Endodermal cell (in vitro differentiated cells): ENCODE measurements at regions not wholly inside any gene's neighbourhood (a gene's known extent, or its start where the extent isn't known, plus 50 kb on each side); places are given as distances from the start of the nearest gene placed in this dataset.

ENCODE experiments used
- DNase-seq: peaks from one replicate; pipeline ENCODE4 v3.0.0-alpha.2; 2017
- H3K27ac ChIP-seq: 2 replicates; pipeline ENCODE4 v1.5.1; 2013; ENCODE audit warnings: mild to moderate bottlenecking, low read depth, low read length, moderate library complexity
- H3K27me3 ChIP-seq: 2 replicates; pipeline ENCODE4 v1.6.1; 2013; ENCODE audit warnings: mild to moderate bottlenecking, low read length, moderate library complexity; ENCODE audit not compliant: insufficient read depth, control insufficient read depth, poor library complexity, severe bottlenecking
- H3K36me3 ChIP-seq: 2 replicates; pipeline ENCODE4 v1.7.0; 2013; ENCODE audit warnings: mild to moderate bottlenecking, low read length, moderate library complexity; ENCODE audit not compliant: control insufficient read depth, insufficient read depth
- H3K4me1 ChIP-seq: one replicate; pipeline ENCODE4 v1.7.0; 2013; ENCODE audit warnings: low read length; ENCODE audit not compliant: control insufficient read depth, insufficient read depth
- H3K4me3 ChIP-seq: 2 replicates; pipeline ENCODE4 v1.5.1; 2013; ENCODE audit warnings: mild to moderate bottlenecking, low read length, moderate library complexity
- H3K9ac ChIP-seq: 2 replicates; pipeline ENCODE4 v1.6.1; 2013; ENCODE audit warnings: mild to moderate bottlenecking, low read length, moderate library complexity; ENCODE audit not compliant: poor library complexity, severe bottlenecking; ENCODE audit errors: extremely low read depth
- H3K9me3 ChIP-seq: 2 replicates; pipeline ENCODE4 v1.6.1; 2013; ENCODE audit warnings: mild to moderate bottlenecking, low read length, moderate library complexity; ENCODE audit not compliant: control insufficient read depth
- H3K27ac Mint-ChIP-seq: 2 replicates; pipeline ENCODE4 v1.8.0; 2020; ENCODE audit warnings: mixed read lengths
- H3K27me3 Mint-ChIP-seq: 2 replicates; pipeline ENCODE4 v1.8.0; 2021; ENCODE audit warnings: mild to moderate bottlenecking, mixed read lengths; ENCODE audit not compliant: insufficient read depth
- H3K36me3 Mint-ChIP-seq: 2 replicates; pipeline ENCODE4 v1.8.0; 2020; ENCODE audit warnings: low read depth, mixed read lengths
- H3K4me1 Mint-ChIP-seq: 2 replicates; pipeline ENCODE4 v1.8.0; 2020; ENCODE audit warnings: mixed read lengths
- H3K4me3 Mint-ChIP-seq: 2 replicates; pipeline ENCODE4 v1.8.0; 2020; ENCODE audit warnings: mild to moderate bottlenecking, moderate library complexity, mixed read lengths
- H3K9me3 Mint-ChIP-seq: 2 replicates; pipeline ENCODE4 v1.8.0; 2020; ENCODE audit warnings: mild to moderate bottlenecking, mixed read lengths
- CTCF ChIP-seq: fragments of 200-600 bp; sonication (generic); conservative IDR thresholded peaks from 2 replicates; pipeline ENCODE4 v1.5.0; 2021; ENCODE audit warnings: antibody characterized with exemption, mild to moderate bottlenecking
- WGBS, 2 experiments: methylation state at CpG; one replicate each; pipeline versions ENCODE4 v1.1.5 to v1.1.7; 2013; ENCODE audit warnings: missing lambda C conversion rate in 2 of 2, mixed read lengths in 1 of 2; ENCODE audit not compliant: insufficient coverage in 1 of 2, insufficient read length in 1 of 2; 5-methylcytosine and 5-hydroxymethylcytosine counted together

- no peaks in the 10 kb centered on the region for H3K4me1 ChIP-seq
- no peak overlapping the region for H3K27ac ChIP-seq
- H3K4me1 Mint-ChIP-seq = peaks cover 6% of the 10 kb centered on the region
- no peaks in the 10 kb centered on the region for H3K36me3 ChIP-seq
- whole genome bisulfite sequencing, 2 experiments = 90 to 100% methylated on average over 1 of the region's 1 CpG
- H3K27me3 Mint-ChIP-seq = no peaks in the 10 kb centered on the region
- H3K27ac Mint-ChIP-seq = no peak overlapping the region
- no peak for DNase-seq
- peak; percentile 58 for TF ChIP-seq CTCF
- H3K4me3 ChIP-seq = no peak overlapping the region
- no peaks in the 10 kb centered on the region for H3K9me3 Mint-ChIP-seq
- no peak overlapping the region for H3K4me3 Mint-ChIP-seq
- H3K27me3 ChIP-seq = no peaks in the 10 kb centered on the region
- no peak overlapping the region for H3K9ac ChIP-seq
- no peaks in the 10 kb centered on the region for H3K9me3 ChIP-seq
- H3K36me3 Mint-ChIP-seq = no peaks in the 10 kb centered on the region
These were observed 1078.1 kb downstream of the SORCS1 start for GRCh38 chr10:106086391-106086790.

GRCh38 chr10:106083572-106083971, 1080.9 kb downstream of the SORCS1 start:
- Mint-ChIP-seq H3K27ac (no peak overlapping the region), H3K9me3 (no peaks in the 10 kb centered on the region), H3K36me3 (no peaks in the 10 kb centered on the region), H3K27me3 (no peaks in the 10 kb centered on the region), H3K4me1 (peaks cover 6% of the 10 kb centered on the region), H3K4me3 (no peak overlapping the region)
- Histone ChIP-seq H3K27ac (no peak overlapping the region), H3K4me3 (no peak overlapping the region), H3K36me3 (no peaks in the 10 kb centered on the region), H3K27me3 (no peaks in the 10 kb centered on the region), H3K9me3 (no peaks in the 10 kb centered on the region), H3K9ac (no peak overlapping the region), H3K4me1 (no peaks in the 10 kb centered on the region)
- TF ChIP-seq CTCF = no peak
- no peak for DNase-seq
- 97 to 100% methylated on average over 1 to 2 of the region's 2 CpGs for WGBS, 2 experiments

GRCh38 chr10:106082865-106083264, 1081.6 kb downstream of the SORCS1 start:
- H3K27me3 ChIP-seq = no peaks in the 10 kb centered on the region
- no peak for TF ChIP-seq CTCF
- Mint-ChIP-seq H3K4me3 (no peak overlapping the region), H3K27me3 (no peaks in the 10 kb centered on the region), H3K27ac (no peak overlapping the region), H3K4me1 (peaks cover 6% of the 10 kb centered on the region), H3K36me3 (no peaks in the 10 kb centered on the region), H3K9me3 (no peaks in the 10 kb centered on the region)
- no peaks in the 10 kb centered on the region for H3K4me1 ChIP-seq
- H3K9ac ChIP-seq = no peak overlapping the region
- no peak overlapping the region for H3K27ac ChIP-seq
- no peaks in the 10 kb centered on the region for H3K36me3 ChIP-seq
- no peak overlapping the region for H3K4me3 ChIP-seq
- H3K9me3 ChIP-seq = no peaks in the 10 kb centered on the region
- no peak for DNase-seq
- 79 to 100% methylated on average over 2 of the region's 3 CpGs for WGBS, 2 experiments
